ENCODE measurements at regions not wholly inside any gene's neighbourhood (a gene's known extent, or its start where the extent isn't known, plus 50 kb on each side); places are given as distances from the start of the nearest gene placed in this dataset.

- H3K4me1 ChIP-seq (ENCODE audit: control insufficient read depth, insufficient read depth, low read length), result no peaks in the 10 kb centered on the region
- Mint-ChIP-seq H3K9me3 (no peaks in the 10 kb centered on the region), H3K27me3 (ENCODE audit: insufficient read depth) (no peaks in the 10 kb centered on the region), H3K36me3 (ENCODE audit: low read depth) (no peaks in the 10 kb centered on the region), H3K4me1 (no peaks in the 10 kb centered on the region), H3K27ac (no peak overlapping the region), H3K4me3 (no peak overlapping the region)
- H3K4me3 ChIP-seq (ENCODE audit: low read length), result no peak overlapping the region
- no peak overlapping the region for H3K9ac ChIP-seq (ENCODE audit: extremely low read depth, low read length, poor library complexity, severe bottlenecking)
- no peaks in the 10 kb centered on the region for H3K36me3 ChIP-seq (ENCODE audit: control insufficient read depth, insufficient read depth, low read length)
- no peaks in the 10 kb centered on the region for H3K9me3 ChIP-seq (ENCODE audit: control insufficient read depth, low read length)
- H3K27me3 ChIP-seq (ENCODE audit: control insufficient read depth, insufficient read depth, low read length, poor library complexity, severe bottlenecking), result no peaks in the 10 kb centered on the region
- TF ChIP-seq CTCF (conservative IDR thresholded peaks at IDR 0.05), result peak; percentile 69
- no peak for DNase-seq
- no peak overlapping the region for H3K27ac ChIP-seq (ENCODE audit: low read depth, low read length)
Observed at GRCh38 chrX:33465137-33465536, 253.8 kb upstream of the DMD start.

GRCh38 chrX:33457102-33457501 lies 245.8 kb upstream of the DMD start:
- no peaks in the 10 kb centered on the region for H3K36me3 ChIP-seq (ENCODE audit: control insufficient read depth, insufficient read depth, low read length)
- no peaks in the 10 kb centered on the region for H3K9me3 ChIP-seq (ENCODE audit: control insufficient read depth, low read length)
- Mint-ChIP-seq H3K36me3 (ENCODE audit: low read depth) (no peaks in the 10 kb centered on the region), H3K9me3 (peaks cover 7% of the 10 kb centered on the region), H3K4me1 (no peaks in the 10 kb centered on the region), H3K27ac (no peak overlapping the region), H3K27me3 (ENCODE audit: insufficient read depth) (no peaks in the 10 kb centered on the region), H3K4me3 (no peak overlapping the region)
- 91% methylated on average over 2 of the region's 2 CpGs; no CpG with 5 or more reads in 1 of the 2 experiments for WGBS, 2 experiments (ENCODE audit: insufficient coverage in 1 of 2, insufficient read length in 1 of 2)
- TF ChIP-seq CTCF (conservative IDR thresholded peaks at IDR 0.05), result no peak
- H3K4me1 ChIP-seq (ENCODE audit: control insufficient read depth, insufficient read depth, low read length), result no peaks in the 10 kb centered on the region
- no peak overlapping the region for H3K27ac ChIP-seq (ENCODE audit: low read depth, low read length)
- DNase-seq, result no peak
- H3K9ac ChIP-seq (ENCODE audit: extremely low read depth, low read length, poor library complexity, severe bottlenecking), result no peak overlapping the region
- H3K4me3 ChIP-seq (ENCODE audit: low read length), result no peak overlapping the region
- H3K27me3 ChIP-seq (ENCODE audit: control insufficient read depth, insufficient read depth, low read length, poor library complexity, severe bottlenecking), result no peaks in the 10 kb centered on the region

- no peak overlapping the region for H3K4me3 Mint-ChIP-seq
- Histone ChIP-seq H3K27ac (ENCODE audit: low read depth, low read length) (no peak overlapping the region), H3K9ac (ENCODE audit: extremely low read depth, low read length, poor library complexity, severe bottlenecking) (no peak overlapping the region), H3K9me3 (ENCODE audit: control insufficient read depth, low read length) (no peaks in the 10 kb centered on the region), H3K36me3 (ENCODE audit: control insufficient read depth, insufficient read depth, low read length) (no peaks in the 10 kb centered on the region), H3K4me3 (ENCODE audit: low read length) (no peak overlapping the region), H3K27me3 (ENCODE audit: control insufficient read depth, insufficient read depth, low read length, poor library complexity, severe bottlenecking) (no peaks in the 10 kb centered on the region), H3K4me1 (ENCODE audit: control insufficient read depth, insufficient read depth, low read length) (no peaks in the 10 kb centered on the region)
- no peaks in the 10 kb centered on the region for H3K27me3 Mint-ChIP-seq (ENCODE audit: insufficient read depth)
- H3K36me3 Mint-ChIP-seq (ENCODE audit: low read depth), result no peaks in the 10 kb centered on the region
- WGBS, 2 experiments (ENCODE audit: insufficient coverage in 1 of 2, insufficient read length in 1 of 2), result 98% methylated on average over 3 of the region's 3 CpGs; no CpG with 5 or more reads in 1 of the 2 experiments
- no peak for TF ChIP-seq CTCF (conservative IDR thresholded peaks at IDR 0.05)
- DNase-seq, result no peak
- peaks cover 2% of the 10 kb centered on the region for H3K9me3 Mint-ChIP-seq
- no peak overlapping the region for H3K27ac Mint-ChIP-seq
- no peaks in the 10 kb centered on the region for H3K4me1 Mint-ChIP-seq
Observed at GRCh38 chrX:33447285-33447684, 235.9 kb upstream of the DMD start.
